Esophagus squamous epithelium (tissue), 4 donors: ENCODE measurements at regions not wholly inside any gene's neighbourhood (a gene's known extent, or its start where the extent isn't known, plus 50 kb on each side); places are given as distances from the start of the nearest gene placed in this dataset.

ENCODE experiments used
- POLR2A ChIP-seq, 4 donors: fragments of 450-650 bp; IDR thresholded peaks; one replicate each; pipeline ENCODE4 v1.6.1; 2017; ENCODE audit warnings: antibody characterized with exemption in 4 of 4, mild to moderate bottlenecking in 4 of 4, moderate library complexity in 3 of 4
- TF ChIP-seq, protein P1 (sequence below), 6 experiments: fragments of 450-650 bp in 4 of 6; fragments of 200-600 bp in 2 of 6; sonication (generic) in 2 of 6; IDR thresholded peaks; one replicate each; pipeline ENCODE4 v1.5.1; 2016 to 2019; ENCODE audit warnings: antibody characterized with exemption in 6 of 6, mild to moderate bottlenecking in 4 of 6, moderate library complexity in 4 of 6

DNA sequence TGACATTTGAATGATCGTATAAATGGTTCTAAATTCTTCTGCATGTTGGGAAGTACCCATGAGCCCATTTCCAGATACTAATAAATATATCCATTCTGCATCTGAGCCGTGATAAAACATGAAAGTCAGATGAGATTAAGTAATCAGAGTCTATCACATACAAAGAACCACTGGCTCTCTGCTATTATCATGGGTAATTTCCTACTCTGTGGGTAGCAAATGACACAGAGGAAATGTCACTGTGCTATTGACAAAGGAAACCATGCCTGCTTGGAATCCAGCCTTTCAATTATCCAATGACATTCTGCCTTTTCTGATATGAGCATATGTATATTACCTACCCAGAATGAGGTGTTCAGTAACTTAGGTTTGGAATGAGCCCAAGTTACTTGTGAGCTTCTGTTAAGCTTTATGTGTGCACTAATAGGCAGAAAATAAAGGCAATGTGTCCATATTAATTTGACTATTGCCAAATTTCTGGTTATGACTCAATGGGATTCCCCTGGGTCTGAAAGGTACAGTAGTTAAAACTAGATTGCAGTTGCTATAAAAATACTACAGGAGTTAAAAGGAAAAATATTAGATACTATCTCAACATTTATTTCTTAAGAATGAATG, 238.7 kb upstream of the KCNIP4 start:
- TF ChIP-seq, protein P1, sequence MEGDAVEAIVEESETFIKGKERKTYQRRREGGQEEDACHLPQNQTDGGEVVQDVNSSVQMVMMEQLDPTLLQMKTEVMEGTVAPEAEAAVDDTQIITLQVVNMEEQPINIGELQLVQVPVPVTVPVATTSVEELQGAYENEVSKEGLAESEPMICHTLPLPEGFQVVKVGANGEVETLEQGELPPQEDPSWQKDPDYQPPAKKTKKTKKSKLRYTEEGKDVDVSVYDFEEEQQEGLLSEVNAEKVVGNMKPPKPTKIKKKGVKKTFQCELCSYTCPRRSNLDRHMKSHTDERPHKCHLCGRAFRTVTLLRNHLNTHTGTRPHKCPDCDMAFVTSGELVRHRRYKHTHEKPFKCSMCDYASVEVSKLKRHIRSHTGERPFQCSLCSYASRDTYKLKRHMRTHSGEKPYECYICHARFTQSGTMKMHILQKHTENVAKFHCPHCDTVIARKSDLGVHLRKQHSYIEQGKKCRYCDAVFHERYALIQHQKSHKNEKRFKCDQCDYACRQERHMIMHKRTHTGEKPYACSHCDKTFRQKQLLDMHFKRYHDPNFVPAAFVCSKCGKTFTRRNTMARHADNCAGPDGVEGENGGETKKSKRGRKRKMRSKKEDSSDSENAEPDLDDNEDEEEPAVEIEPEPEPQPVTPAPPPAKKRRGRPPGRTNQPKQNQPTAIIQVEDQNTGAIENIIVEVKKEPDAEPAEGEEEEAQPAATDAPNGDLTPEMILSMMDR (IDR thresholded peaks at IDR 0.05) = no peak
- no peak for TF ChIP-seq POLR2A (IDR thresholded peaks at IDR 0.05)
